HUES6 (cell line): ENCODE measurements at regions not wholly inside any gene's neighbourhood (a gene's known extent, or its start where the extent isn't known, plus 50 kb on each side); places are given as distances from the start of the nearest gene placed in this dataset.

Experiments
- H3K27ac ChIP-seq: 2 replicates; pipeline ENCODE4 v1.7.0; 2013; ENCODE audit warnings: low read depth, mild to moderate bottlenecking, low read length, inconsistent platforms
- H3K27me3 ChIP-seq: 2 replicates; pipeline ENCODE4 v1.6.1; 2013; ENCODE audit warnings: low read length; ENCODE audit not compliant: control insufficient read depth, insufficient read depth
- H3K36me3 ChIP-seq: 2 replicates; pipeline ENCODE4 v1.6.1; 2013; ENCODE audit warnings: low read length; ENCODE audit not compliant: control insufficient read depth, insufficient read depth
- H3K4me1 ChIP-seq: 2 replicates; pipeline ENCODE4 v1.6.1; 2013; ENCODE audit warnings: low read length; ENCODE audit not compliant: control insufficient read depth, insufficient read depth
- H3K4me3 ChIP-seq: 2 replicates; pipeline ENCODE4 v1.5.1; 2013; ENCODE audit warnings: low read depth, low read length
- H3K9ac ChIP-seq: one replicate; pipeline ENCODE4 v1.6.1; 2013; ENCODE audit warnings: mild to moderate bottlenecking, low read length
- H3K9me3 ChIP-seq: 2 replicates; pipeline ENCODE4 v1.6.1; 2013; ENCODE audit warnings: low read depth, low read length; ENCODE audit not compliant: control insufficient read depth, insufficient read depth

- H3K9ac ChIP-seq, result no peak overlapping the region
- no peak overlapping the region for H3K4me3 ChIP-seq
- H3K9me3 ChIP-seq, result no peaks in the 10 kb centered on the region
- no peaks in the 10 kb centered on the region for H3K36me3 ChIP-seq
- no peak overlapping the region for H3K27ac ChIP-seq
- H3K27me3 ChIP-seq, result no peaks in the 10 kb centered on the region
- H3K4me1 ChIP-seq, result no peaks in the 10 kb centered on the region
Measured at GRCh38 chr3:63768888-63769287, 50.2 kb upstream of the C3orf49 start.
